MV-4-11 (cell line): ENCODE measurements at regions not wholly inside any gene's neighbourhood (a gene's known extent, or its start where the extent isn't known, plus 50 kb on each side); places are given as distances from the start of the nearest gene placed in this dataset.
"Not testable (repeated sequence)": the region's sequence is repeated elsewhere in the genome, so short reads cannot be mapped to it uniquely, and the experiment has no call there.

ENCODE experiments used
- DNase-seq: peaks from one replicate; lab custom pipeline; 2025; lab: John Stamatoyannopoulos, UW

GRCh38 chr6:144395014-144395413 is 109.9 kb downstream of the UTRN start:
- DNase-seq = no peak

- peak; percentile 82 for DNase-seq
Observed at GRCh38 chr6:144395826-144396225, 110.7 kb downstream of the UTRN start.

- DNase-seq = no peak
Observed at GRCh38 chr6:144397141-144397540, 112.0 kb downstream of the UTRN start.

GRCh38 chr6:144400321-144400720 is 115.2 kb downstream of the UTRN start:
- no peak for DNase-seq

- DNase-seq = no peak
Observed at GRCh38 chr6:144401736-144402733, 116.9 kb downstream of the UTRN start.

GRCh38 chr6:144402750-144403149 is 117.6 kb downstream of the UTRN start:
- no peak for DNase-seq

GRCh38 chr6:144405163-144405562 is 120.0 kb downstream of the UTRN start:
- DNase-seq = no peak

GRCh38 chr6:144406796-144407195 is 121.7 kb downstream of the UTRN start:
- DNase-seq = no peak

- no peak for DNase-seq
Observed at GRCh38 chr6:144408161-144408560, 123.0 kb downstream of the UTRN start.

GRCh38 chr6:144410059-144410458 is 124.9 kb downstream of the UTRN start:
- DNase-seq = no peak

GRCh38 chr6:144410574-144410973 is 125.4 kb downstream of the UTRN start:
- DNase-seq = not testable (repeated sequence)

GRCh38 chr6:144411531-144412165 is 126.5 kb downstream of the UTRN start:
- peak; percentile 26 for DNase-seq

- DNase-seq = no peak
Observed at GRCh38 chr6:144413418-144413817, 128.3 kb downstream of the UTRN start.

- no peak for DNase-seq
Observed at GRCh38 chr6:144415014-144415413, 129.9 kb downstream of the UTRN start.

- DNase-seq = no peak
Observed at GRCh38 chr6:144415835-144416237, 130.7 kb downstream of the UTRN start.

- no peak for DNase-seq
Observed at GRCh38 chr6:144416244-144416643, 131.1 kb downstream of the UTRN start.

GRCh38 chr6:144416773-144417172 is 131.6 kb downstream of the UTRN start:
- DNase-seq = no peak

- no peak for DNase-seq
Observed at GRCh38 chr6:144417681-144418080, 132.5 kb downstream of the UTRN start.

GRCh38 chr6:144418959-144419545 is 133.9 kb downstream of the UTRN start:
- DNase-seq = no peak

GRCh38 chr6:144423167-144423566 is 138.0 kb downstream of the UTRN start:
- no peak for DNase-seq

GRCh38 chr6:144429753-144430152 is 144.6 kb downstream of the UTRN start:
- DNase-seq = no peak

GRCh38 chr6:144433446-144433845 is 148.3 kb downstream of the UTRN start:
- DNase-seq = not testable (repeated sequence)
